SK-N-MC (cell line): ENCODE measurements at regions not wholly inside any gene's neighbourhood (a gene's known extent, or its start where the extent isn't known, plus 50 kb on each side); places are given as distances from the start of the nearest gene placed in this dataset.

Experiments
- DNase-seq: peaks from one replicate; pipeline ENCODE4 v3.0.0-alpha.2; 2011; ENCODE audit warnings: low read depth, low spot score
- H3K27ac ChIP-seq: fragments of 200-600 bp; sonication (generic); 2 replicates; pipeline ENCODE4 v1.5.1; 2016; ENCODE audit warnings: mixed run types
- H3K36me3 ChIP-seq: fragments of 200-600 bp; sonication (generic); 2 replicates; pipeline ENCODE4 v1.6.1; 2017; ENCODE audit warnings: antibody characterized with exemption, low read length, mixed read lengths; ENCODE audit not compliant: insufficient read depth
- H3K4me3 ChIP-seq: fragments of 200-600 bp; sonication (generic); 2 replicates; pipeline ENCODE4 v1.5.1; 2016
- H3K9ac ChIP-seq: fragments of 200-600 bp; sonication (generic); 2 replicates; pipeline ENCODE4 v1.8.0; 2017; ENCODE audit warnings: mixed run types, mixed read lengths; ENCODE audit not compliant: insufficient read length
- H3K9me3 ChIP-seq: fragments of 200-600 bp; sonication (generic); 2 replicates; pipeline ENCODE4 v1.6.1; 2017; ENCODE audit warnings: low read depth, mild to moderate bottlenecking, antibody characterized with exemption, low read length, moderate library complexity, mixed read lengths
- EZH2 ChIP-seq: fragments of 200-600 bp; sonication (generic); IDR thresholded peaks from one replicate; pipeline ENCODE4 v1.6.1; 2017; ENCODE audit warnings: antibody characterized with exemption
- FOXP2 ChIP-seq: optimal IDR thresholded peaks from 2 replicates; pipeline ENCODE3; 2011; ENCODE audit warnings: mild to moderate bottlenecking, moderate library complexity; ENCODE audit not compliant: insufficient read depth; ENCODE audit errors: extremely low read length, control extremely low read depth
- POLR2AphosphoS5 ChIP-seq: IDR thresholded peaks from 2 replicates; pipeline ENCODE4 v1.6.1; 2012; ENCODE audit warnings: mild to moderate bottlenecking, low read depth, low read length, borderline replicate concordance

GRCh38 chrX:10841579-10841978 lies 221.2 kb upstream of the MID1 start:
- DNase-seq, result no peak
- H3K4me3 ChIP-seq, result no peak overlapping the region
- no peaks in the 10 kb centered on the region for H3K36me3 ChIP-seq
- H3K9ac ChIP-seq, result no peak overlapping the region
- H3K27ac ChIP-seq, result no peak overlapping the region
- H3K9me3 ChIP-seq, result no peaks in the 10 kb centered on the region
- TF ChIP-seq FOXP2 (no peak), POLR2AphosphoS5 (no peak), EZH2 (no peak)

- Histone ChIP-seq H3K9ac (no peak overlapping the region), H3K4me3 (no peak overlapping the region), H3K27ac (no peak overlapping the region), H3K9me3 (no peaks in the 10 kb centered on the region), H3K36me3 (no peaks in the 10 kb centered on the region)
- TF ChIP-seq EZH2 (no peak), FOXP2 (no peak), POLR2AphosphoS5 (no peak)
- DNase-seq, result no peak
Observed at GRCh38 chrX:10842646-10843045, 222.3 kb upstream of the MID1 start.

DNA sequence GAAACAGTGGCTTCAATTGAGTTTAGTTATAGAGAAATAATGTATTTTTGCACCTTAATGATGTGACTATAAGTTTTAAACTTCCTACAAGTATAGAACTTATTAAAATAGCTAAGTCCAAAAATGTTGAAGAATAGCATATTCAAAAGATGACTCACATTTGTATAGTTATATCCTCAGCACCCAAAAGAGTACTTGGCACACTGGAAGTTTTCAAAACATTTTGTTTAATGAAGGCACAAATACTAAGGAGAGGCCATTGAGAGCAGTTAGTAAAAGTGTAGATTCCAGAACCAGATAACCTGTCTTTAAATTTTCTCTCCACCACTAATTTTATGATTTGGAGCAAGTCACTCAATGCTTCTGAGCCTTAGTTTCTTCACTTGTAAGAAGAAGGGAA lies 226.9 kb upstream of the MID1 start:
- no peak overlapping the region for H3K4me3 ChIP-seq
- H3K36me3 ChIP-seq, result no peaks in the 10 kb centered on the region
- no peaks in the 10 kb centered on the region for H3K9me3 ChIP-seq
- H3K9ac ChIP-seq, result no peak overlapping the region
- no peak for TF ChIP-seq POLR2AphosphoS5
- no peak for TF ChIP-seq FOXP2
- TF ChIP-seq EZH2, result no peak
- DNase-seq, result no peak
- H3K27ac ChIP-seq, result no peak overlapping the region

DNA sequence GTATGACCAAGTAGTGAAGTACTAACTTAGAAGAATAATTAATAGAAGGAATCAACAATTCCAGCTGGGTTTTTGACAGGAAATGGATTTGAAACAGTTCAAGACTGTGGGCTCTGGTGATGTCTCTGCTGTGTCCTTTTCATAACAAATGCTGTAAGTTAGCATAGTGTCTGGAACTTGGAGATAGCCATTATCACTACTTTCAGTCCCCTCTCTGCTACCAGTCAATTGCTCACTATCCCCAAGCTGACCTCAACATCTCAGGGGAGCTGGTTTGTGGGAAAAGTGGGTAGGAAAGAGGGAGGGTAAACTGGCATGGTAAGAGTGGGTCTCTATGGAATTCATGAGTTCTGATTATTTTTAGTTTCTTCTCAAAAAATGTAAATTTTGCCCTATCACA lies 231.4 kb upstream of the MID1 start:
- Histone ChIP-seq H3K9ac (no peak overlapping the region), H3K27ac (no peak overlapping the region), H3K4me3 (no peak overlapping the region), H3K9me3 (no peaks in the 10 kb centered on the region), H3K36me3 (no peaks in the 10 kb centered on the region)
- no peak for DNase-seq
- TF ChIP-seq FOXP2, result no peak
- TF ChIP-seq EZH2, result no peak
- no peak for TF ChIP-seq POLR2AphosphoS5

GRCh38 chrX:10854594-10854993 lies 234.2 kb upstream of the MID1 start:
- Histone ChIP-seq H3K36me3 (no peaks in the 10 kb centered on the region), H3K27ac (no peak overlapping the region), H3K4me3 (no peak overlapping the region), H3K9ac (no peak overlapping the region), H3K9me3 (no peaks in the 10 kb centered on the region)
- DNase-seq, result no peak
- TF ChIP-seq FOXP2 (no peak), POLR2AphosphoS5 (no peak)

DNA sequence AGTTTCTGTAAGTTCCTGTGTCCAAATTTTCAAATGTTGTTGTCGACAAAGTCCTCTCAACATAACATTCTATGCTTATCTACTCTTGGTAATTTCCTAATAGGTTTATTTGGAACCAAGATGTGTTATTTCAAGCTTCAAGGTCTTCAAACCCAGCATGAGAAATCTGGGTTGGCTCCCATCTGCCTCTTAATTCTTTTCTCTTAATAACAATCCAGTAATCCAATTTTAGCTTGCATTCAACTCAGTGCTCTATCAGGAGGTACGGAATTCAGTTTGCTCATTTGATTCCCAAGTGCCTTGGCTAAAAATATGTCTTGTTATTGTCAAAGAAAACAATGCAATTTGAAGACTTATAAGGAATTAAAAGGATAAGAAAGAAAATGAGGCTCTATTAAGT lies 235.5 kb upstream of the MID1 start:
- H3K36me3 ChIP-seq, result no peaks in the 10 kb centered on the region
- DNase-seq, result no peak
- H3K4me3 ChIP-seq, result no peak overlapping the region
- TF ChIP-seq EZH2 (no peak), FOXP2 (no peak), POLR2AphosphoS5 (no peak)
- no peaks in the 10 kb centered on the region for H3K9me3 ChIP-seq
- no peak overlapping the region for H3K9ac ChIP-seq
- H3K27ac ChIP-seq, result no peak overlapping the region

- Histone ChIP-seq H3K9ac (no peak overlapping the region), H3K36me3 (no peaks in the 10 kb centered on the region), H3K4me3 (no peak overlapping the region), H3K27ac (no peak overlapping the region), H3K9me3 (no peaks in the 10 kb centered on the region)
- TF ChIP-seq POLR2AphosphoS5 (no peak), EZH2 (no peak), FOXP2 (no peak)
- no peak for DNase-seq
Observed at GRCh38 chrX:10856797-10857196, 236.4 kb upstream of the MID1 start.

DNA sequence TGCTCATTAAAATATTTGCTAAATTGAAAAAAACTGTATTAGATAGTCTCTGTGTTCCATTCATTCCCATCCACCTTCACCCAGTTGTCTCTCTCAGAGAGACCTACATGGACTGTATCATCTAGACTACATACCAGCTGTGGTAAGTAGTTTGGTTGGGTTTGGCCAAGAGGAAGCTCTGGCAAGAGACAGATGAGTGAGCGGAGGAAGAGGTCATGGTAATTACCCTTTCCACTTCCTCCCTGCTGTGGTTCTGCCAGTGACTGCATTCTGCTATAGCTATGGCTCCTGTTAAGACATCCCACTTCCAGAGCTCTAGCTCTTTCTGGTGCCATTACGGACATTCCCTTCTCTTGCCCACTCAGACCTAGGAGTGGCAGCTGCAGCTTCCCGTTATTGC lies 239.0 kb upstream of the MID1 start:
- no peak overlapping the region for H3K4me3 ChIP-seq
- no peak for DNase-seq
- H3K36me3 ChIP-seq, result no peaks in the 10 kb centered on the region
- no peaks in the 10 kb centered on the region for H3K9me3 ChIP-seq
- H3K9ac ChIP-seq, result no peak overlapping the region
- no peak overlapping the region for H3K27ac ChIP-seq
- no peak for TF ChIP-seq EZH2
- no peak for TF ChIP-seq FOXP2
- TF ChIP-seq POLR2AphosphoS5, result no peak

GRCh38 chrX:10875995-10876394 lies 235.1 kb upstream of the HCCS start:
- DNase-seq, result no peak
- Histone ChIP-seq H3K36me3 (no peaks in the 10 kb centered on the region), H3K27ac (no peak overlapping the region), H3K4me3 (no peak overlapping the region), H3K9ac (no peak overlapping the region), H3K9me3 (no peaks in the 10 kb centered on the region)
- TF ChIP-seq POLR2AphosphoS5 (no peak), FOXP2 (no peak), EZH2 (no peak)

GRCh38 chrX:10882484-10882883 lies 228.6 kb upstream of the HCCS start:
- no peaks in the 10 kb centered on the region for H3K36me3 ChIP-seq
- H3K4me3 ChIP-seq, result no peak overlapping the region
- TF ChIP-seq POLR2AphosphoS5 (no peak), EZH2 (no peak), FOXP2 (no peak)
- H3K9ac ChIP-seq, result no peak overlapping the region
- H3K9me3 ChIP-seq, result no peaks in the 10 kb centered on the region
- DNase-seq, result no peak
- H3K27ac ChIP-seq, result no peak overlapping the region

DNA sequence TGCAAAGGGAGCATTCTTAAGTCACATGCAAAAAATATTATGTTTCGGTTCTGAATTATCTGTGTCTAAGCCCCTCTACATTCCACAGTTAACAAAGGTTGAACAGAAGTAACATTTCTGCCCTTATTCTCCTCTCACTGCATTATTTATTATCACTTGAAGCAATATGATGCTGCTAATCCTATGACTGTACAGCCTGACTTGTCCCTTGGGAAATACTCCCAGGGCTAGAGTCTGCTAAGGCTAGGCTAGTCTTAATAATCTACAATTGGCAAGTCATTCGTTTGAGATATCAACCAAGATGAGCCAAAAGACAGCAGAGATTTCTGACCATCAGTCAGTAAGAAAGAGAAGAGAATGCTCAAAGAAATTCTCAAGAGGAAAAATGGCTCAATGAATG lies 226.9 kb upstream of the HCCS start:
- H3K27ac ChIP-seq, result no peak overlapping the region
- H3K36me3 ChIP-seq, result no peaks in the 10 kb centered on the region
- H3K4me3 ChIP-seq, result no peak overlapping the region
- DNase-seq, result no peak
- TF ChIP-seq FOXP2, result no peak
- TF ChIP-seq POLR2AphosphoS5, result no peak
- TF ChIP-seq EZH2, result no peak
- no peaks in the 10 kb centered on the region for H3K9me3 ChIP-seq
- no peak overlapping the region for H3K9ac ChIP-seq
